ENCODE measurements at regions not wholly inside any gene's neighbourhood (a gene's known extent, or its start where the extent isn't known, plus 50 kb on each side); places are given as distances from the start of the nearest gene placed in this dataset.

DNA sequence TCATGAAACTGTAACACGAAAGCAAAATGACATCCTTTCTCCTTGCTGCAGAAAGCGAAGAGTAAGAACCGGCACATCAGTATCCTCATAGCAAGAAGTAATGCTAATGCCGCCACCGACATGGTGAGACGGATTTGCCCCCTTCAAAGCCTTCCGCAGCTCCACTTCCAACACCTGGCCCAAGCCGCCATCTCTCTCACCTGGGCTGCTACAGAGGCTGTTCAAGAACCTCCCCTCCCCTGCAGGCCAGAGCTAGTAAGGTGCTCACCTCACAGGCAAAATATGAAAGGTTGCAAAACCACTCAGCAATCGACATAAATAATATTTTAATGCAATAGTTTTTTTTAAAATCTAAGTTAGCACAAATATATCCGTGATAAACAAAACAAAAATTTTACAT is 123.9 kb upstream of the FRMD4A start:
- no peak for DNase-seq (ENCODE audit: low read depth)
- TF ChIP-seq, protein P1, sequence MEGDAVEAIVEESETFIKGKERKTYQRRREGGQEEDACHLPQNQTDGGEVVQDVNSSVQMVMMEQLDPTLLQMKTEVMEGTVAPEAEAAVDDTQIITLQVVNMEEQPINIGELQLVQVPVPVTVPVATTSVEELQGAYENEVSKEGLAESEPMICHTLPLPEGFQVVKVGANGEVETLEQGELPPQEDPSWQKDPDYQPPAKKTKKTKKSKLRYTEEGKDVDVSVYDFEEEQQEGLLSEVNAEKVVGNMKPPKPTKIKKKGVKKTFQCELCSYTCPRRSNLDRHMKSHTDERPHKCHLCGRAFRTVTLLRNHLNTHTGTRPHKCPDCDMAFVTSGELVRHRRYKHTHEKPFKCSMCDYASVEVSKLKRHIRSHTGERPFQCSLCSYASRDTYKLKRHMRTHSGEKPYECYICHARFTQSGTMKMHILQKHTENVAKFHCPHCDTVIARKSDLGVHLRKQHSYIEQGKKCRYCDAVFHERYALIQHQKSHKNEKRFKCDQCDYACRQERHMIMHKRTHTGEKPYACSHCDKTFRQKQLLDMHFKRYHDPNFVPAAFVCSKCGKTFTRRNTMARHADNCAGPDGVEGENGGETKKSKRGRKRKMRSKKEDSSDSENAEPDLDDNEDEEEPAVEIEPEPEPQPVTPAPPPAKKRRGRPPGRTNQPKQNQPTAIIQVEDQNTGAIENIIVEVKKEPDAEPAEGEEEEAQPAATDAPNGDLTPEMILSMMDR (IDR thresholded peaks at IDR 0.05; ENCODE audit: low read depth, low read length, missing control alignments): no peak
- in situ Hi-C loops (cut with HindIII; ENCODE audit: low sequenced_read_pairs): no loop called here
- H3K4me3 ChIP-seq (ENCODE audit: low read depth, low read length): no peak overlapping the region

DNA sequence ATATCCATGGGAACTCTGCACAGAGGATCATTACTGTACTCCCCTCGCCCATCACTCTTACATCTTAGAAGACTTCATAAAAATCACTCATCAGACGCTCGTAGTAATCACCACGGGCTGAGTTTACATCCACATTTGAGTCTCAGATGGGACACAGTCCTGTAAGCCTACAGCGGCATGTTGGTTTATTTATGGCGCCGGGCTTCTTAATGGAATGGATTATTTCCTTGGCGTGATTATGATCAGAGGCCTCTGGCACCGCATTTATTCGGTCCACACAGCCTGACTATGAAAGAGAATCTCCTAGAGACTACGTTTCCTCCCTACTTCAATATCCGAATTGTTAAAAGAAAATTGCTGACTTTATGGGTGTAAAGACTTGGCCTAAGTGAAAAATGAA is 123.5 kb upstream of the FRMD4A start:
- DNase-seq (ENCODE audit: low read depth): no peak
- H3K4me3 ChIP-seq (ENCODE audit: low read depth, low read length): no peak overlapping the region
- in situ Hi-C loops (cut with HindIII; ENCODE audit: low sequenced_read_pairs): no loop called here
- TF ChIP-seq, protein P1 (IDR thresholded peaks at IDR 0.05; ENCODE audit: low read depth, low read length, missing control alignments): no peak

DNA sequence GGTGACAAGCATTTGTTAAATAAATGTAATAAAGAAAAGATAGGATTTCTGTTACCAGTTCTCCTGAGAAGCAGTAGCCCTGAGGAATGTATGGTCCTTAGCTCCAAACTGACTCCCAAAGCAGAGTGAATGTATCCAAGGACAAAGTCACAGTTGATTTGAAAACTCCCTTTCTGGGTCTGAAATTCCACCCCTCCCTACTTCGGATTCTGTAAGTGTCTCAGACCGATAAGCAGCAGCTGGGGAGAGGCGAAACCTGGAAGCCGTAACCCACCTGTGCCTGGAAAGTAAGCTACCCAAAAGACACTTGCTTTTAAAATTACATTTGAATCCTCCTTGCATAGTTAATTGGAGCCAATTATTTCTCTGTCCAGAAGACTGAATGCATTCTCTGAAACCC is 122.9 kb upstream of the FRMD4A start:
- in situ Hi-C loops (cut with HindIII; ENCODE audit: low sequenced_read_pairs): no loop called here
- TF ChIP-seq, protein P1 (IDR thresholded peaks at IDR 0.05; ENCODE audit: low read depth, low read length, missing control alignments): no peak
- no peak overlapping the region for H3K4me3 ChIP-seq (ENCODE audit: low read depth, low read length)
- DNase-seq (ENCODE audit: low read depth): no peak

DNA sequence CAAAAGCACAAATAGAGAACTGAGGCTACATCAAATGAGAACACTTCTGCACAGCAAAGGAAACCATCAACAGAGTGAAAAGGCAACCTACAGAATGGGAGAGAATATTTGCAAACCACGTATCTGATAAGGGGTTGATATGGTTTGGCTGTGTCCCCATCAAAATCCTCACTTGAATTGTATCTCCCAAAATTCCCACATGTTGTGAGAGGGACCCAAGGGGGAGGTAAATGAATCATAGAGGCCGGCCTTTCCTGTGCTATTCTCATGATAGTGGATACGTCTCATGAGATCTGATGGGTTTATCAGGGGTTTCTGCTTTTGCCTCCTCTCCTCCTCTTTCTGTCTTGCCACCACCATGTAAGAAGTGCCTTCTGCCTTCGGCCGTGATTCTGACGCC is 120.6 kb upstream of the FRMD4A start:
- in situ Hi-C loops (cut with HindIII; ENCODE audit: low sequenced_read_pairs): no loop called here
- DNase-seq (ENCODE audit: low read depth): no peak
- H3K4me3 ChIP-seq (ENCODE audit: low read depth, low read length): no peak overlapping the region
- TF ChIP-seq, protein P1 (IDR thresholded peaks at IDR 0.05; ENCODE audit: low read depth, low read length, missing control alignments): no peak

DNA sequence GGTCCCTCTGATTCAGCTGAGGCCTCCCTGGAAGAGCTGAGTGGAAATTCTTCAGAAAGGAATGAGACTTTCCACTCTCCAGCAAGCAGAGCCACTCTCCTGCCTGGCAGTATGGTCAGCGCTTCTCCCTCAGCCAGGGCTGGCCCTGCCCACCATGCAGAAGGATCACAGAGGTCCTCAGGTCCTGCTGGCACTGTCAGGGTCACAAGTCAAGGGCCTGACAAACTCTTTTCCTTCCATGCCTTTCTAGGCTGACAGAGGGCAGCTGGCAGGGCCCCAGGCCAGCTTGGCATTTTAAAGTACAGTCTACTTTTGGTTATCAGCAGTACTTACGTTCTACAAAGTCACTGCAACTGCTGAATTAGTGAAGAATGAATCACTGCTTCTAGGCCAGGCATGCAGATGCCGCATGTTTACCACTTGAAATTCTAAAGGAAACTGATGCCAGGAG is 119.3 kb upstream of the FRMD4A start:
- in situ Hi-C loops (cut with HindIII; ENCODE audit: low sequenced_read_pairs): no loop called here

DNA sequence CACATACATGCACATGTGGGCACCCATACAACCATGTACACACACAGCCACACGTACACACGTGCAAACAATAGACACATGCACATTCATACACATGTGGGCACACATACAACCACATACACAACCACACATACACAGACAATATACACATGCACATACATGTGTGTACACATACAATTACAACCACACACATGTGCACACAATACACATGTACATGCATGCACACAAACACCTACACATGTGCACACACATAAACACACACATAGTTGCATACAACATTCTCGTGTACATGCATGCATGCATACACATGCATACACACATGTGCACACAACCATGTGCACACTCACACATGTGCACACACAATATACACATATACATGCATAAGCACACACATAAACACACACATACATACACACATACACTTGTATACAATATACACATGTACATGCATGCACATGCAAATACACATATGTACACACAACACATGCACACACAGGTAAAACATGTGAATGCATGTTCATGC is 118.6 kb upstream of the FRMD4A start:
- DNase-seq (ENCODE audit: low read depth): no peak
- in situ Hi-C loops (cut with HindIII; ENCODE audit: low sequenced_read_pairs): no loop called here
- TF ChIP-seq, protein P1 (IDR thresholded peaks at IDR 0.05; ENCODE audit: low read depth, low read length, missing control alignments): no peak
- no peak overlapping the region for H3K4me3 ChIP-seq (ENCODE audit: low read depth, low read length)

More for the DNA sequence above, 119.3 kb upstream of the FRMD4A start:
- TF ChIP-seq, protein P1 (IDR thresholded peaks at IDR 0.05; ENCODE audit: low read depth, low read length, missing control alignments): no peak
- no peak for DNase-seq (ENCODE audit: low read depth)
- no peak overlapping the region for H3K4me3 ChIP-seq (ENCODE audit: low read depth, low read length)

Measured in astrocyte of the cerebellum (primary cell).